Liver (tissue), 8 donors: ENCODE measurements at regions not wholly inside any gene's neighbourhood (a gene's known extent, or its start where the extent isn't known, plus 50 kb on each side); places are given as distances from the start of the nearest gene placed in this dataset.

Source experiments
- DNase-seq: peaks from one replicate; pipeline ENCODE4 v3.0.0-alpha.2; 2017; ENCODE audit warnings: low spot score
- H3K27ac ChIP-seq, 2 donors: one replicate each; pipeline ENCODE4 v1.7.0; 2013; ENCODE audit warnings: inconsistent platforms in 2 of 2, low read length in 2 of 2, control low read depth in 1 of 2, low read depth in 1 of 2, mild to moderate bottlenecking in 1 of 2
- H3K27me3 ChIP-seq, 4 donors: one replicate each; pipeline versions ENCODE4 v1.6.1 to v1.7.0; 2013; ENCODE audit warnings: low read length in 3 of 4, inconsistent platforms in 1 of 4, mild to moderate bottlenecking in 1 of 4, moderate library complexity in 1 of 4; ENCODE audit not compliant: control insufficient read depth in 4 of 4, insufficient read depth in 4 of 4
- H3K36me3 ChIP-seq, 4 donors: one replicate each; pipeline versions ENCODE4 v1.6.1 to v1.7.0; 2013; ENCODE audit warnings: low read length in 3 of 4, mild to moderate bottlenecking in 3 of 4, low read depth in 1 of 4, moderate library complexity in 1 of 4; ENCODE audit not compliant: control insufficient read depth in 4 of 4, insufficient read depth in 3 of 4
- H3K4me1 ChIP-seq, 4 donors: one replicate each; pipeline versions ENCODE4 v1.6.1 to v1.7.0; 2013; ENCODE audit warnings: low read length in 3 of 4, mild to moderate bottlenecking in 3 of 4, moderate library complexity in 1 of 4; ENCODE audit not compliant: control insufficient read depth in 4 of 4, insufficient read depth in 4 of 4
- H3K4me3 ChIP-seq, 3 donors: one replicate each; pipeline versions ENCODE4 v1.6.1 to v1.7.0; 2013; ENCODE audit warnings: low read length in 3 of 3, control low read depth in 1 of 3, low read depth in 1 of 3, mild to moderate bottlenecking in 1 of 3
- H3K9ac ChIP-seq, 2 donors: one replicate each; pipeline ENCODE4 v1.7.0; 2013; ENCODE audit warnings: low read length in 2 of 2, mild to moderate bottlenecking in 2 of 2, moderate library complexity in 2 of 2, control low read depth in 1 of 2, low read depth in 1 of 2
- H3K9me3 ChIP-seq, 4 donors: one replicate each; pipeline versions ENCODE4 v1.6.1 to v1.7.0; 2013; ENCODE audit warnings: low read length in 3 of 4; ENCODE audit not compliant: control insufficient read depth in 4 of 4
- CTCF ChIP-seq: fragments of 150-350 bp; IDR thresholded peaks from 2 replicates; pipeline ENCODE4 v1.5.1; 2017; ENCODE audit warnings: improper control_type of control experiment, low read depth, low read length; ENCODE audit not compliant: missing input control
- EGR1 ChIP-seq, 2 donors: IDR thresholded peaks; 2 replicates each; pipeline ENCODE4 v1.6.1; 2016 to 2018; ENCODE audit warnings: antibody characterized with exemption in 2 of 2, low read depth in 2 of 2
- FOXA1 ChIP-seq: IDR thresholded peaks from 2 replicates; pipeline ENCODE4 v1.6.1; 2016; ENCODE audit warnings: antibody characterized with exemption
- FOXA2 ChIP-seq: IDR thresholded peaks from 2 replicates; pipeline ENCODE4 v1.6.1; 2016; ENCODE audit warnings: antibody characterized with exemption
- GABPA ChIP-seq, 2 donors: IDR thresholded peaks in 1 of 2; conservative IDR thresholded peaks in 1 of 2; 2 replicates each; pipeline ENCODE4 v1.6.1; 2016; ENCODE audit warnings: antibody characterized with exemption in 2 of 2, mild to moderate bottlenecking in 1 of 2, moderate library complexity in 1 of 2
- HNF4A ChIP-seq, 2 donors: conservative IDR thresholded peaks; 2 replicates each; pipeline ENCODE4 v1.6.1; 2016; ENCODE audit warnings: antibody characterized with exemption in 2 of 2, mild to moderate bottlenecking in 2 of 2
- HNF4G ChIP-seq: IDR thresholded peaks from 2 replicates; pipeline ENCODE4 v1.6.1; 2016; ENCODE audit warnings: antibody characterized with exemption
- JUND ChIP-seq, 2 donors: IDR thresholded peaks; 2 replicates each; pipeline ENCODE4 v1.6.1; 2016; ENCODE audit warnings: antibody characterized with exemption in 2 of 2
- MAX ChIP-seq: IDR thresholded peaks from 2 replicates; pipeline ENCODE4 v1.6.1; 2016; ENCODE audit warnings: antibody characterized with exemption
- NR2F2 ChIP-seq: IDR thresholded peaks from 2 replicates; pipeline ENCODE4 v1.6.1; 2016; ENCODE audit warnings: antibody characterized with exemption
- RAD21 ChIP-seq, 2 donors: IDR thresholded peaks; 2 replicates each; pipeline ENCODE4 v1.6.1; 2016; ENCODE audit warnings: antibody characterized with exemption in 2 of 2, mild to moderate bottlenecking in 2 of 2
- REST ChIP-seq: IDR thresholded peaks from 2 replicates; pipeline ENCODE4 v1.6.1; 2016; ENCODE audit warnings: antibody characterized with exemption, mild to moderate bottlenecking
- RXRA ChIP-seq, 2 donors: IDR thresholded peaks; 2 replicates each; pipeline ENCODE4 v1.6.1; 2017 to 2018; ENCODE audit warnings: antibody characterized with exemption in 2 of 2, mild to moderate bottlenecking in 1 of 2
- SP1 ChIP-seq: IDR thresholded peaks from 2 replicates; pipeline ENCODE4 v1.6.1; 2018; ENCODE audit warnings: antibody characterized with exemption, mild to moderate bottlenecking
- TAF1 ChIP-seq: conservative IDR thresholded peaks from 2 replicates; pipeline ENCODE4 v1.6.1; 2016; ENCODE audit warnings: antibody characterized with exemption, mild to moderate bottlenecking
- YY1 ChIP-seq: IDR thresholded peaks from 2 replicates; pipeline ENCODE4 v1.6.1; 2016; ENCODE audit warnings: antibody characterized with exemption, mild to moderate bottlenecking
- WGBS: extraction: QIAGEN DNeasy Blood & Tissue Kit; methylation state at CpG from one replicate; pipeline ENCODE4 v1.1.7; 2013; 5-methylcytosine and 5-hydroxymethylcytosine counted together
- TF ChIP-seq, protein P1 (sequence below): IDR thresholded peaks from 2 replicates; pipeline ENCODE4 v1.6.1; 2016; ENCODE audit warnings: antibody characterized with exemption
- TF ChIP-seq, protein P2 (sequence below): IDR thresholded peaks from 2 replicates; pipeline ENCODE4 v1.6.1; 2016; ENCODE audit warnings: antibody characterized with exemption
- donor health status: healthy.
- donor health status: healthy.
- donor health status: healthy.
- donor health status: healthy.
- donor health status: healthy.

- WGBS = 92% methylated on average over 3 of the region's 3 CpGs
- no peak overlapping the region for H3K4me3 ChIP-seq
- H3K27ac ChIP-seq = no peak overlapping the region
- no peak overlapping the region for H3K9ac ChIP-seq
- no peak for DNase-seq
- H3K27me3 ChIP-seq = no peaks in the 10 kb centered on the region
- H3K9me3 ChIP-seq = no peaks in the 10 kb centered on the region
- H3K36me3 ChIP-seq = no peaks in the 10 kb centered on the region
- H3K4me1 ChIP-seq = no peaks in the 10 kb centered on the region
- no peak for TF ChIP-seq JUND (IDR thresholded peaks at IDR 0.05)
- TF ChIP-seq EGR1 (IDR thresholded peaks at IDR 0.05; ENCODE audit: low read depth in 2 of 2) = no peak
- no peak for TF ChIP-seq CTCF
- TF ChIP-seq HNF4G = no peak
- TF ChIP-seq, protein P1, sequence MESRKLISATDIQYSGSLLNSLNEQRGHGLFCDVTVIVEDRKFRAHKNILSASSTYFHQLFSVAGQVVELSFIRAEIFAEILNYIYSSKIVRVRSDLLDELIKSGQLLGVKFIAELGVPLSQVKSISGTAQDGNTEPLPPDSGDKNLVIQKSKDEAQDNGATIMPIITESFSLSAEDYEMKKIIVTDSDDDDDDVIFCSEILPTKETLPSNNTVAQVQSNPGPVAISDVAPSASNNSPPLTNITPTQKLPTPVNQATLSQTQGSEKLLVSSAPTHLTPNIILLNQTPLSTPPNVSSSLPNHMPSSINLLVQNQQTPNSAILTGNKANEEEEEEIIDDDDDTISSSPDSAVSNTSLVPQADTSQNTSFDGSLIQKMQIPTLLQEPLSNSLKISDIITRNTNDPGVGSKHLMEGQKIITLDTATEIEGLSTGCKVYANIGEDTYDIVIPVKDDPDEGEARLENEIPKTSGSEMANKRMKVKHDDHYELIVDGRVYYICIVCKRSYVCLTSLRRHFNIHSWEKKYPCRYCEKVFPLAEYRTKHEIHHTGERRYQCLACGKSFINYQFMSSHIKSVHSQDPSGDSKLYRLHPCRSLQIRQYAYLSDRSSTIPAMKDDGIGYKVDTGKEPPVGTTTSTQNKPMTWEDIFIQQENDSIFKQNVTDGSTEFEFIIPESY = no peak
- no peak for TF ChIP-seq NR2F2
- TF ChIP-seq FOXA1 = no peak
- no peak for TF ChIP-seq GABPA (IDR thresholded peaks at IDR 0.05 in 1 of 2, conservative IDR thresholded peaks at IDR 0.05 in 1 of 2)
- no peak for TF ChIP-seq REST
- no peak for TF ChIP-seq SP1
- no peak for TF ChIP-seq RAD21 (IDR thresholded peaks at IDR 0.05)
Measured at GRCh38 chr10:44577533-44577932, 192.6 kb upstream of the CXCL12 start.

GRCh38 chr10:44578271-44578670, 193.4 kb upstream of the CXCL12 start:
- Histone ChIP-seq H3K4me1 (no peaks in the 10 kb centered on the region), H3K4me3 (no peak overlapping the region), H3K36me3 (no peaks in the 10 kb centered on the region), H3K27ac (no peak overlapping the region), H3K27me3 (no peaks in the 10 kb centered on the region), H3K9me3 (no peaks in the 10 kb centered on the region), H3K9ac (no peak overlapping the region)
- WGBS = 0% methylated on average over 1 of the region's 1 CpG
- no peak for DNase-seq
- no peak for TF ChIP-seq FOXA1
- TF ChIP-seq TAF1 = no peak
- no peak for TF ChIP-seq HNF4G
- TF ChIP-seq RAD21 (IDR thresholded peaks at IDR 0.05) = no peak
- TF ChIP-seq YY1 = no peak
- TF ChIP-seq FOXA2 = no peak
- TF ChIP-seq REST = no peak
- TF ChIP-seq, protein P2, sequence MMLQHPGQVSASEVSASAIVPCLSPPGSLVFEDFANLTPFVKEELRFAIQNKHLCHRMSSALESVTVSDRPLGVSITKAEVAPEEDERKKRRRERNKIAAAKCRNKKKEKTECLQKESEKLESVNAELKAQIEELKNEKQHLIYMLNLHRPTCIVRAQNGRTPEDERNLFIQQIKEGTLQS = no peak
- TF ChIP-seq SP1 = no peak
- no peak for TF ChIP-seq CTCF
- TF ChIP-seq RXRA (IDR thresholded peaks at IDR 0.05) = no peak
- no peak for TF ChIP-seq GABPA (IDR thresholded peaks at IDR 0.05 in 1 of 2, conservative IDR thresholded peaks at IDR 0.05 in 1 of 2)
- TF ChIP-seq JUND (IDR thresholded peaks at IDR 0.05) = no peak
- TF ChIP-seq MAX = no peak
- TF ChIP-seq HNF4A (conservative IDR thresholded peaks at IDR 0.05) = no peak
- no peak for TF ChIP-seq EGR1 (IDR thresholded peaks at IDR 0.05; ENCODE audit: low read depth in 2 of 2)
